ENCODE measurements at regions not wholly inside any gene's neighbourhood (a gene's known extent, or its start where the extent isn't known, plus 50 kb on each side); places are given as distances from the start of the nearest gene placed in this dataset.
"Not testable (repeated sequence)": the region's sequence is repeated elsewhere in the genome, so short reads cannot be mapped to it uniquely, and the experiment has no call there.

GRCh38 chr2:91536549-91537263 lies 2845.2 kb downstream of the RPIA start:
- H3K9me3 ChIP-seq (ENCODE audit: control extremely low read depth in 1 of 5, control insufficient read depth in 4 of 5, insufficient read depth in 2 of 5, low read depth in 1 of 5, low read length in 4 of 5); H3K27me3 ChIP-seq (replicated peaks in 2 of 5; ENCODE audit: control insufficient read depth in 4 of 5, insufficient read depth in 5 of 5, low read length in 4 of 5); H3K4me3 ChIP-seq (ENCODE audit: control insufficient read depth in 1 of 7, extremely low read depth in 1 of 7, insufficient read depth in 4 of 7, low read depth in 2 of 7, low read length in 6 of 7); CTCF ChIA-PET; DNase-seq; H3K36me3 ChIP-seq (ENCODE audit: control insufficient read depth in 4 of 4, insufficient read depth in 4 of 4, low read length in 3 of 4); POLR2A ChIA-PET; H3K27ac ChIP-seq (ENCODE audit: insufficient read depth in 1 of 2, low read depth in 1 of 2, low read length in 2 of 2, poor library complexity in 1 of 2, severe bottlenecking in 2 of 2); H3K4me1 ChIP-seq (ENCODE audit: control extremely low read depth in 1 of 4, control insufficient read depth in 4 of 4, insufficient read depth in 4 of 4, low read length in 3 of 4): not testable (repeated sequence)
- 91% methylated on average over 7 of the region's 17 CpGs for WGBS (ENCODE audit: insufficient coverage)

GRCh38 chr2:91549316-91549715 lies 2857.8 kb downstream of the RPIA start:
- H3K27ac ChIP-seq (ENCODE audit: insufficient read depth in 1 of 2, low read depth in 1 of 2, low read length in 2 of 2, poor library complexity in 1 of 2, severe bottlenecking in 2 of 2); H3K36me3 ChIP-seq (ENCODE audit: control insufficient read depth in 4 of 4, insufficient read depth in 4 of 4, low read length in 3 of 4); H3K27me3 ChIP-seq (replicated peaks in 2 of 5; ENCODE audit: control insufficient read depth in 4 of 5, insufficient read depth in 5 of 5, low read length in 4 of 5); DNase-seq; H3K4me3 ChIP-seq (ENCODE audit: control insufficient read depth in 1 of 7, extremely low read depth in 1 of 7, insufficient read depth in 4 of 7, low read depth in 2 of 7, low read length in 6 of 7); H3K9me3 ChIP-seq (ENCODE audit: control extremely low read depth in 1 of 5, control insufficient read depth in 4 of 5, insufficient read depth in 2 of 5, low read depth in 1 of 5, low read length in 4 of 5); POLR2A ChIA-PET; CTCF ChIA-PET; H3K4me1 ChIP-seq (ENCODE audit: control extremely low read depth in 1 of 4, control insufficient read depth in 4 of 4, insufficient read depth in 4 of 4, low read length in 3 of 4): not testable (repeated sequence)
- WGBS (ENCODE audit: insufficient coverage): 95% methylated on average over 6 of the region's 6 CpGs

DNA sequence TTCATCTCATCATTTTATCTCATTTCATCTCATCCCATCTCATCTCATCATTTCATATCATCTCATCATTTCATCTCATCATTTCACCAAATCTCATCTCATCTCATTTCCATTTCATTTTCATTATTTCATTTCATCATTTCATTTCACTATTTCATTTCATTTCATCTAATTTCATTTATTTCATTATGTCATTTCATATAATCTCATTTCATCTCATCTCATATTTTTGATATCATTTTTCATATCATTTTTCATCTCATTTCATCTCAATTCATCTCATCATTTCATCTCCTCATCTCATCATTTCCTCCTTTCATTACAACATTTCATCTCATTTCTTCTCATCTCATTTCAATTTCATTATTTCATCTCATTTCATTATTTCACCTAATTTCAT lies 2866.8 kb downstream of the RPIA start:
- H3K4me3 ChIP-seq (ENCODE audit: control insufficient read depth in 1 of 7, extremely low read depth in 1 of 7, insufficient read depth in 4 of 7, low read depth in 2 of 7, low read length in 6 of 7); H3K36me3 ChIP-seq (ENCODE audit: control insufficient read depth in 4 of 4, insufficient read depth in 4 of 4, low read length in 3 of 4); H3K4me1 ChIP-seq (ENCODE audit: control extremely low read depth in 1 of 4, control insufficient read depth in 4 of 4, insufficient read depth in 4 of 4, low read length in 3 of 4); DNase-seq; H3K27ac ChIP-seq (ENCODE audit: insufficient read depth in 1 of 2, low read depth in 1 of 2, low read length in 2 of 2, poor library complexity in 1 of 2, severe bottlenecking in 2 of 2); H3K27me3 ChIP-seq (replicated peaks in 2 of 5; ENCODE audit: control insufficient read depth in 4 of 5, insufficient read depth in 5 of 5, low read length in 4 of 5); CTCF ChIA-PET; H3K9me3 ChIP-seq (ENCODE audit: control extremely low read depth in 1 of 5, control insufficient read depth in 4 of 5, insufficient read depth in 2 of 5, low read depth in 1 of 5, low read length in 4 of 5); POLR2A ChIA-PET: not testable (repeated sequence)

GRCh38 chr2:91559269-91559668 lies 2867.8 kb downstream of the RPIA start:
- H3K27ac ChIP-seq (ENCODE audit: insufficient read depth in 1 of 2, low read depth in 1 of 2, low read length in 2 of 2, poor library complexity in 1 of 2, severe bottlenecking in 2 of 2); H3K4me1 ChIP-seq (ENCODE audit: control extremely low read depth in 1 of 4, control insufficient read depth in 4 of 4, insufficient read depth in 4 of 4, low read length in 3 of 4); CTCF ChIA-PET; H3K36me3 ChIP-seq (ENCODE audit: control insufficient read depth in 4 of 4, insufficient read depth in 4 of 4, low read length in 3 of 4); H3K4me3 ChIP-seq (ENCODE audit: control insufficient read depth in 1 of 7, extremely low read depth in 1 of 7, insufficient read depth in 4 of 7, low read depth in 2 of 7, low read length in 6 of 7); H3K27me3 ChIP-seq (replicated peaks in 2 of 5; ENCODE audit: control insufficient read depth in 4 of 5, insufficient read depth in 5 of 5, low read length in 4 of 5); POLR2A ChIA-PET; H3K9me3 ChIP-seq (ENCODE audit: control extremely low read depth in 1 of 5, control insufficient read depth in 4 of 5, insufficient read depth in 2 of 5, low read depth in 1 of 5, low read length in 4 of 5); DNase-seq: not testable (repeated sequence)
- WGBS (ENCODE audit: insufficient coverage): no CpG with 5 or more reads among the region's 1 CpG

- H3K4me3 ChIP-seq (ENCODE audit: control insufficient read depth in 1 of 7, extremely low read depth in 1 of 7, insufficient read depth in 4 of 7, low read depth in 2 of 7, low read length in 6 of 7); H3K36me3 ChIP-seq (ENCODE audit: control insufficient read depth in 4 of 4, insufficient read depth in 4 of 4, low read length in 3 of 4); H3K27ac ChIP-seq (ENCODE audit: insufficient read depth in 1 of 2, low read depth in 1 of 2, low read length in 2 of 2, poor library complexity in 1 of 2, severe bottlenecking in 2 of 2); H3K27me3 ChIP-seq (replicated peaks in 2 of 5; ENCODE audit: control insufficient read depth in 4 of 5, insufficient read depth in 5 of 5, low read length in 4 of 5); H3K9me3 ChIP-seq (ENCODE audit: control extremely low read depth in 1 of 5, control insufficient read depth in 4 of 5, insufficient read depth in 2 of 5, low read depth in 1 of 5, low read length in 4 of 5); H3K4me1 ChIP-seq (ENCODE audit: control extremely low read depth in 1 of 4, control insufficient read depth in 4 of 4, insufficient read depth in 4 of 4, low read length in 3 of 4); CTCF ChIA-PET; DNase-seq; POLR2A ChIA-PET: not testable (repeated sequence)
Measured at GRCh38 chr2:91559886-91560614, 2868.6 kb downstream of the RPIA start.

GRCh38 chr2:91562184-91562583 lies 2870.7 kb downstream of the RPIA start:
- H3K36me3 ChIP-seq (ENCODE audit: control insufficient read depth in 4 of 4, insufficient read depth in 4 of 4, low read length in 3 of 4); H3K27ac ChIP-seq (ENCODE audit: insufficient read depth in 1 of 2, low read depth in 1 of 2, low read length in 2 of 2, poor library complexity in 1 of 2, severe bottlenecking in 2 of 2); H3K27me3 ChIP-seq (replicated peaks in 2 of 5; ENCODE audit: control insufficient read depth in 4 of 5, insufficient read depth in 5 of 5, low read length in 4 of 5); H3K9me3 ChIP-seq (ENCODE audit: control extremely low read depth in 1 of 5, control insufficient read depth in 4 of 5, insufficient read depth in 2 of 5, low read depth in 1 of 5, low read length in 4 of 5); H3K4me1 ChIP-seq (ENCODE audit: control extremely low read depth in 1 of 4, control insufficient read depth in 4 of 4, insufficient read depth in 4 of 4, low read length in 3 of 4); H3K4me3 ChIP-seq (ENCODE audit: control insufficient read depth in 1 of 7, extremely low read depth in 1 of 7, insufficient read depth in 4 of 7, low read depth in 2 of 7, low read length in 6 of 7); POLR2A ChIA-PET; CTCF ChIA-PET; DNase-seq: not testable (repeated sequence)
- no CpG with 5 or more reads among the region's 2 CpGs for WGBS (ENCODE audit: insufficient coverage)

DNA sequence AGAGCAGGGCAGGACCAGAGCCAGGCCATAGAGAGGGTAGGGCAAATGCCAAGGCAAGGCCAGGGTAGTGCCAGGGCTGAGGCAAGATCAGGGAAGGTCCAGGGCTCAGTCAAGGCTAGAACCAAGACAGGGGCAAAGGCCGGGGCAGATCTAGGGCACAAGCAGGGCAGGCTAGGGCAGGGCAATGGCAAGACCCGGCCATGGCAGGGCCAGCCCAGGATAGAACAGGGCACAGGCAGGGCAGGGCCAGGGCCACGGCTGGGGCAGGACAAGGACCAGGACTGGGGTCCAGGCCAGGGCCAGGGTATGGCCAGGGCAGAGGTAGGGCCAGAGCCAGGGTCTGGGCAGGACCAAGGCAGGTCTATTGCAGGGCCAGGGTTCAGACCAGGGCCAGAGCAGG lies 2873.2 kb downstream of the RPIA start:
- H3K4me1 ChIP-seq (ENCODE audit: control extremely low read depth in 1 of 4, control insufficient read depth in 4 of 4, insufficient read depth in 4 of 4, low read length in 3 of 4); POLR2A ChIA-PET; DNase-seq; H3K27ac ChIP-seq (ENCODE audit: insufficient read depth in 1 of 2, low read depth in 1 of 2, low read length in 2 of 2, poor library complexity in 1 of 2, severe bottlenecking in 2 of 2); CTCF ChIA-PET; H3K4me3 ChIP-seq (ENCODE audit: control insufficient read depth in 1 of 7, extremely low read depth in 1 of 7, insufficient read depth in 4 of 7, low read depth in 2 of 7, low read length in 6 of 7); H3K27me3 ChIP-seq (replicated peaks in 2 of 5; ENCODE audit: control insufficient read depth in 4 of 5, insufficient read depth in 5 of 5, low read length in 4 of 5); H3K9me3 ChIP-seq (ENCODE audit: control extremely low read depth in 1 of 5, control insufficient read depth in 4 of 5, insufficient read depth in 2 of 5, low read depth in 1 of 5, low read length in 4 of 5); H3K36me3 ChIP-seq (ENCODE audit: control insufficient read depth in 4 of 4, insufficient read depth in 4 of 4, low read length in 3 of 4): not testable (repeated sequence)
- WGBS (ENCODE audit: insufficient coverage): 89% methylated on average over 3 of the region's 3 CpGs

Measured in common myeloid progenitor, CD34-positive (primary cell).